Fibroblast of skin of abdomen (primary cell): ENCODE measurements at regions not wholly inside any gene's neighbourhood (a gene's known extent, or its start where the extent isn't known, plus 50 kb on each side); places are given as distances from the start of the nearest gene placed in this dataset.

Source experiments
- DNase-seq: peaks from one replicate; pipeline ENCODE4 v3.0.0-alpha.2; 2013

DNA sequence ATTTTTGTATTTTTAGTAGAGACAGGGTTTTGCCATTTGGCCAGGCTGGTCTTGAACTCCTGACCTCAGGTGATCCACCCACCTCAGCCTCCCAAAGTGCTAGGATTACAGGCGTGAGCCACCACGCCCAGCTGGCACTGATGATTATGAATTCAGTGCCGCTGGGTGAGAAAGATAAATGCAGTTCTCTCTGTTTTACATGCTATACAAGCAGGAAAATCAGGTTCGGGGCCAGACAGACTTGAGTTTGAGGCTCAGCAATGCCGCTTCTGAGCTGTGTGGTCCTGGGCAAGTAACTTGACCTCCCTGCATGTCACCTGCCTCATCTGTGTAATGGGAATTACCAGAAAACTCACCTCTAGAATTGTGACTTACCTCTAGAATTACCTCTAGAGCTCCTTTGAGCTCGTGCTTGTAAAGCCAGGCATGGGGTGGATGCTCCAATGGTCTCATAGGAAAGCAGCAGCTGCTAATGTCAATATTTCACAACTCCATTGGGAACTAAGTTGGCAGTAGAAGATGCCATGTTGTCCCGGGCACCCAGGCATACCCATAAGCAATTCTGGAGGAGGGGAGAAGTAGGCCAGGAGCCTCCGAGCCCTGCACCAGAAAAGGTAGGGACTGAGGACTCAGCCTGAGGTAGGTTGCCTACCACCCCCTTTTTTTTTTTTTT lies 119.8 kb upstream of the SLC25A33 start:
- no peak for DNase-seq

DNA sequence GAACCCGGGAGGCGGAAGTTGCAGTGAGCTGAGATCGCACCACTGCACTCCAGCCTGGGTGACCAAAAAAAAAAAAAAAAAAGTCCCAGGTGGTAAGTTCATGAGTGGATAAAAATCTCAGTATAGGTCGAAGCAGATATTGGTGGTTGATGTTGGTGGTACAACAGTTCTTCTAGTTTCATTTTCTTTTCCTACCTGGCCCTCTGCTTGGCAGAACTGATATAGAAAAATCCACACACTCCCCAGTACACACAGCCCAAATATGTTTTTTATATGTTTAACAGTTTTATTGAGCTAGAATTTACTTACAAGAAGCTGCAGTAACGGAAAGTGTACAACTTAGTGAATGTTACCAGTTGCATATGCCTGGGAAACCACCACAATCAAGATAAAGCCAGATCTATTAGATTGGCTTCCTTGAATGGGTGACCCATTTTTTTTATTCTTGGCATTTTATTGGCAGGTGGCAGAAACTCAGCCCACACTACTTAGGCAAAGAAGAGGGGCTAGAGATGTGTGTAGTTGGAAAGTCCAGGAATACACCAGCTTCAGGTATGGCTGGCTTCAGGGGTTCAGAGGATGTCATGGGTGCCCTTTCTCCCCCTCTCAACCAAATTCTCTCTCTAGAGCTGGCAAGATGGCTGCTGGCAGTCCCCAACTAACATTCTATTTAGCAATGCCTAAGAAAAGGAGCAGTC lies 118.3 kb upstream of the SLC25A33 start:
- DNase-seq = no peak

DNA sequence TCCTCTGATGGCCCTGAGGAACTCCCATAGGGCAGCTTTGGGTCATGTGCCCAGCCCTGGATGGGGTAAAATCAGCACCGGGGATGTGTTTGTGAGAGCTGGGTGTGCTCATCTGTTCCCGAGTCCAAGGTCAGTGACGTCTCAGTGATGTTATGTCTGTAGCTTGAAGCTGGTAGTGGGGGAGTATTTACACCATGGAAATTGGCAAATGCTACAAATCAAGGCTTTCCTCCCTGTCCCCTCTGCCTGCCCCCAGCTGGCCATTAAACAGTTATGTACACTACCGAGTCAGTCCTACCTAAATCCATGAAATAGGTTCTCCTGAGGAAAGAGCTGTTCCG lies 117.8 kb upstream of the SLC25A33 start:
- no peak for DNase-seq

DNA sequence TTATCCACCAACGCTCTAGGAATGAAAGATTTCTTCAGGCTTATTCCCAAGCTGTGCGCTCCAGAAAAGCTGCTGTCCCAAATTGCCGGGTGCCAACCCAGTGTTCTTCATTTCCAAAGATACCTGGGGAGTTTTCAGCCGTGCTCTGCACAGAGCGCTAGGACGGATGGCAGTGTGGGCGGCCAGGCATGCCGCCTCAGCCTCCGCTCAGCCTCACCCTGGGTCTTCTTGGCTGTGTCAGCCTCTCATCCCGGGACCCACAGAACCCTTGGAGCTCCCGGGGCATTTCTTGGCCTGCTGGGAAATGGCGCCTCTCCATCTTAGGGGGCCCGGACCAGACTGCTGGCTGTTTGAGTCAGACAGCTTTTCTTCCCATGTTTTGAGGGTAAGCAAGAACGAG lies 116.9 kb upstream of the SLC25A33 start:
- DNase-seq = no peak

GRCh38 chr1:9422911-9423505 lies 116.3 kb upstream of the SLC25A33 start:
- DNase-seq = no peak

GRCh38 chr1:9424261-9424660 lies 115.0 kb upstream of the SLC25A33 start:
- DNase-seq = no peak

DNA sequence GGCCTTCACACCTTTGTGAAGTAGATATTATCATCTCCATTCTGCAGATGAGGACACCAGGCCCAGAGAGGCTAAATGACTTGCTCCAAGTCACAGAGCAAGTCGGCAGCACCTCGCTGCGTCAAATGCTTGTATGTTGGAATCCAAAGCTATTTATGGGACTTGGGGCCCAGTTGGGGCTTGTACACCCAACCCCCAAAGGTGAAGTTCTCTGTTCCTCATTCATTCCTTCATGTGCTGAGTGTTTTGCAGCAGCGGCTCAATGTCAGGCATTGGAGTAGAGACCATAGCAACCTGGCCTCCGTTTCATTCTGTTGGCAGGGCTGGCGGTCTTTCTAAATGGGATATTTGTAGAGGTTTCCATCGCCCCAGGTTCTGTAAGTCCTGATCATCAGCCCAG lies 113.4 kb upstream of the SLC25A33 start:
- DNase-seq = no peak

- DNase-seq = peak; percentile 45
These were observed 113.0 kb upstream of the SLC25A33 start for GRCh38 chr1:9426291-9426711.

DNA sequence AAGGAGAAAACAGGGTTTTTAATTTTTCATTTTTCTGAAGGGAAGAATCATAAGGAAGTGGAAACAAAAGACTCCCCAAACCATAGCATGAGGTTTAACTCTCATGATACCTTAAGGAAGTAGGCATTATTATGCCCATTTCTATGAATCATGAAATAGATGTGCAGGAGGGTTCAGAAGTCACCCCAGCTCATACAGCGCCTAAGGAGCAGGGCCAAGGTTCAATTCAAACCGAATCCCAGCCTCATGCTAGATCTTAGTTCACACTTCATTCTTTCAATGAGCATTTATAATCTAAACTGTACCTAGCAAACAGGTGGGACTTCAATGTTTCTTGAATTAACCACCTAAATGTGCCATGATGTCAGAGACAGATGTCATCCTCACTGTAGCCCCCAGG lies 111.9 kb upstream of the SLC25A33 start:
- DNase-seq = no peak

- peak; percentile 99 for DNase-seq
These were observed 110.5 kb upstream of the SLC25A33 start for GRCh38 chr1:9428601-9429341.

- DNase-seq = no peak
These were observed 109.9 kb upstream of the SLC25A33 start for GRCh38 chr1:9429342-9429711.

- no peak for DNase-seq
These were observed 104.8 kb upstream of the SLC25A33 start for GRCh38 chr1:9434247-9435152.

GRCh38 chr1:9435153-9435636 lies 104.1 kb upstream of the SLC25A33 start:
- no peak for DNase-seq

DNA sequence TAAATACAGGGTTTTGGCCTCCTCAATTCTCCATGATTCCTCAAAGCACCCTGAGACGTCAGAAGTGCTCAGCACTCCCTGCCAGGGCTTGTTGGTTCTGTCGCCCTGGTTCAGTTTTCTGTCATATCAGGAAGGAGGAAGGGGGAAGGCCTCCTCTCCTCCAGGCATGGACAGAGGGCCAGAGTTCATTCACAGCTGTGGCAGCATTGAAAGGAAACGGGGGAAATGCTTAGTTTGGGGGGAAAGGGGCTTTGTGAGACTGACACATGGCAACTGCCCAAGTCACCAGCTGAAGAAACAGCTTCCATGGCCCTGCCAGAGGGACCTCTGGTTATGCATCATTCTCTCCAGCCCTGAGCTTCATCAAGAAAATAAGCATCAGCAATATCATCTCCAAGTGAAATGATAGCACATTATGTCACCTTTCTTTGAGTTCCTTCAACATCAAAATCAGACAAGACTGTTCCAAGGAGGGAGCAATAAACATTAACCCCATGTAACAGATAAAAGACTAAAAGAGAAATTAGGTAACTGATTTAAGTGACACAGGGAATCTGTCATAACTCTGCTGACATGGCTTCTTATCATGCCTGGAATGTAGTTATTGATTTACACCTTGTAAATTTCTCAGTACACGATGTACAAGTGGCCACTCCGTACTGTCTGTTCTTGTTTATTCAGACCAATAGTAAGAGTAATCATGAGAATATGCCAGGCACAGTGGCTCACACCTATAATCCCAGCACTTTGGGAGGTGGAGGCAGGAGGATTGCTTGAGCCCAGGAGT lies 103.2 kb upstream of the SLC25A33 start:
- DNase-seq = no peak

DNA sequence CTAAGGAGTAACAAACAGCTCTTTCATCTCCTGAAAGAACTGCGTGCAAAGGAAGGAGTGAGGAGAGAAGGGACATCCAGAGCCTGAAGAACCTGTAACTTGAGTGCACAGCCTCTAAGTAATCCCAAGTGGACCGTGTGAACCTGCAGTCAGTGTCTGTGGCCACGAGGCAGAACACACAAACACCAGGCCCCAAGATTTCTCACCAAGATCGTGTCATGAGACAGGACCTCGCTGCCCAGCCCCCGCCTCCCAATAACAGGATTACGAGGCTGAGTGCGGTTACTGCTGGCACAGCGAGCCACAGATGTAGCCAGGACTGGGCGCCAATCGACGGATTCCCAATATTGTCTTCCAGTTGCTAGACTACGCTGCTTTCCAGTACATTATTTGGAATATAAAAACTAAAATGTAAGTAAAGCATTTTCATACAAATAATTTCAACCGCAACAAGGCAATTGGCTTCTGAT lies 101.3 kb upstream of the SLC25A33 start:
- DNase-seq = no peak

DNA sequence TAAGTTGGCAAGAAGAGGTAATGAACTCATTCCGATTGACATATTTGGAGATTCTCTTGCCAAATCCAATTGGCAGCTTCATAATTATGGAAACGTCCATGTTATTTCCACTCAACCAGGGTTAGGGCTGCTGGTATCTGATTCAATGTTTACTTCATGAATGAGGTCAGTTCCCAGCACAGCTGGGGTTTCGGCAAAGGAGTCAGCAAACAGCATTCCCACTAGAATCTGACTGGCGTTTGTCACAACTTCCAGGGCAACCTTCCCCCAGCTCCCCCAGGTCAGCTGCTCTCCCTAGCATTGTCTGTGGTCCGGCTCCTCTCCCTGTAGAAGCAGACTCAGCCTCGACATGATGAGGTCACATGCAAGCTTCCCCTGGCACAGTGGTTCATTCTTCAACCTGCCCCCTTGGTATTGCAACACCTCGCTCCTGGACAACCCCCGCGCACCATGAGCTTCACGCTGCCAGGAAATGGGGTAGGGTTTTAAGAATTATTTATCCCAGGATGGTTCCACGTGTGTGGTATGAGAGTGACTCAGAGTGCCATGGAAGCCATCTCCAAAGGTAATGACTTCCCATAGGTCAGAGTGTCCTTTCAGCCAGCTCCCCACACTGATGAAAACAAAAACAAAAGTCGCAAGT lies 100.7 kb upstream of the SLC25A33 start:
- peak; percentile 59 for DNase-seq

DNA sequence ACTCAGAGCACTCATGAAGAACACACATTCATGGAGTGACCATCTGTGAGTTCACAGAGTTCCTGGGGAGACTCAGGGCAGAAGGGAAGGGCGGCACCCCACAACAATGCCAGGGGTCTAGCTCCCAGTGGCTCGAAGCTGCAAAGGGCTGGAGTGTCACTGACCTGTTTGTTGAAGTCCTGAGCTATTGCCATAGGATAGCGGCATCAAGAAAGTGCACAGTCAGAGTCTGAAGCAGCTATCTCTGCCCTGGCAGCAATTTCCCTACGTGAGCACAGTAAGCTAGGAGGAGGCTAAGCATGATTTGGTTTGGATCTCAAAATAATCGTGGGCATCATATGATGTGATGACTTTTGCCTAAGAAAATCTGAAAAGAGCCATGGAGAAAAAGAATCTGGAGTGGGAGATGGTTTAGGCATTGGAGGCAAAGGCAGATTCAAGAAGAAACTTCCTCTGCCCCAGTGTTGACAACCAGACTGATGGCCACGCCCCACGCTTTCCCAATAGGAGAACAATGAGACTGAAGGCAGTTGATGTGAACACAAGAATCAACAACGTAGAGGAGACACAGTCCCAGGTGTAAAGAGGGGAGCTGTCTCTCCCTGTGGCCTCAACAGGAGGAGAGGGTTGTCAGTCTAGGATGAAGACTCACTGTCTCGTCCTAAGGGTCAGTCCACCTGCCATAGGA lies 100.0 kb upstream of the SLC25A33 start:
- DNase-seq = no peak

- no peak for DNase-seq
These were observed 99.0 kb upstream of the SLC25A33 start for GRCh38 chr1:9440261-9440660.

GRCh38 chr1:9440763-9441194 lies 98.5 kb upstream of the SLC25A33 start:
- no peak for DNase-seq
